GM10266 (cell line): ENCODE measurements at regions not wholly inside any gene's neighbourhood (a gene's known extent, or its start where the extent isn't known, plus 50 kb on each side); places are given as distances from the start of the nearest gene placed in this dataset.

Experiments
- DNase-seq: peaks from one replicate; pipeline ENCODE4 v3.0.0; 2012; ENCODE audit errors: extremely low spot score
- TF ChIP-seq, protein P1 (sequence below): IDR thresholded peaks from 2 replicates; pipeline ENCODE4 v1.5.1; 2012; ENCODE audit warnings: mild to moderate bottlenecking, low read depth; ENCODE audit not compliant: control insufficient read depth, insufficient read depth; ENCODE audit errors: missing control alignments

DNA sequence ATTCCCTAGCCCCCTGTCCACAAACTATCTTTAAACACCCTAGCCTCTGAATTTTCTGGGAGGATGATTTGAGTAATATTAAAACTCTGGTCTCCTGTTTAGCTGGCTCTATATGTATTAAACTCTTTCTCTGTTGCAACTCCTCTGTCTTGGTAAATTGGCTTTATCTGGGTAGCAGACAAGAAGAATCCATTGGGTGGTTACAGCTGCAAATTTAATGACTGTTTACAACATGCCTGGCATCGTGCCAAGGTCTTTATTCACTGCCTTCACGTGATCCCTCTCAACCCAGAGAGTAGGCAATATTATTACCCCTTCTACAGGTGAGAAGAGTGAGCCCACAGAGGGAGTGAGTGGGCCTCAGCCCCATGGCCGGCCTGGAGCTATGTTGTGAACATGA is 77.8 kb upstream of the MYL2 start:
- DNase-seq, result no peak
- TF ChIP-seq, protein P1, sequence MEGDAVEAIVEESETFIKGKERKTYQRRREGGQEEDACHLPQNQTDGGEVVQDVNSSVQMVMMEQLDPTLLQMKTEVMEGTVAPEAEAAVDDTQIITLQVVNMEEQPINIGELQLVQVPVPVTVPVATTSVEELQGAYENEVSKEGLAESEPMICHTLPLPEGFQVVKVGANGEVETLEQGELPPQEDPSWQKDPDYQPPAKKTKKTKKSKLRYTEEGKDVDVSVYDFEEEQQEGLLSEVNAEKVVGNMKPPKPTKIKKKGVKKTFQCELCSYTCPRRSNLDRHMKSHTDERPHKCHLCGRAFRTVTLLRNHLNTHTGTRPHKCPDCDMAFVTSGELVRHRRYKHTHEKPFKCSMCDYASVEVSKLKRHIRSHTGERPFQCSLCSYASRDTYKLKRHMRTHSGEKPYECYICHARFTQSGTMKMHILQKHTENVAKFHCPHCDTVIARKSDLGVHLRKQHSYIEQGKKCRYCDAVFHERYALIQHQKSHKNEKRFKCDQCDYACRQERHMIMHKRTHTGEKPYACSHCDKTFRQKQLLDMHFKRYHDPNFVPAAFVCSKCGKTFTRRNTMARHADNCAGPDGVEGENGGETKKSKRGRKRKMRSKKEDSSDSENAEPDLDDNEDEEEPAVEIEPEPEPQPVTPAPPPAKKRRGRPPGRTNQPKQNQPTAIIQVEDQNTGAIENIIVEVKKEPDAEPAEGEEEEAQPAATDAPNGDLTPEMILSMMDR, result no peak

DNA sequence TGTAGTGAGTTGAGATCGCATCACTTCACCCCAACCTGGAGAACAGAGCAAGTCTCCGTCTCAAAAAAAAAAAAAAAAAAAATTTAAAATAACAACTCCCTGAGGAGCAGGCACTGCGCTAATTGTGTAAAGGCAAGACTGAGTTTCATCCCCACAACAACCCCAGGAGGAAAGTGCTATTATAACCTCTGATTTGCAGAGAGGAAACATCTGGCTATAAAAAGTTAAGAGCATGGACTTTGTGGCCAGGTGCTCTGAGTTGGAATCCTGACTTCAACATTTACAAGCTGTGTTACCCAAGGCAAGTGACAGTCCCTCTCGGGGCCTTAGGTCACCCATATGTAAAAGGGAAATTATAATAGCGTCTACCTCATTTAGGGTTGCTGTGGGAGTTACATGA is 76.0 kb upstream of the MYL2 start:
- no peak for DNase-seq
- TF ChIP-seq, protein P1, result no peak

GRCh38 chr12:110995615-110996014 is 75.2 kb upstream of the MYL2 start:
- no peak for DNase-seq
- TF ChIP-seq, protein P1, result no peak

DNA sequence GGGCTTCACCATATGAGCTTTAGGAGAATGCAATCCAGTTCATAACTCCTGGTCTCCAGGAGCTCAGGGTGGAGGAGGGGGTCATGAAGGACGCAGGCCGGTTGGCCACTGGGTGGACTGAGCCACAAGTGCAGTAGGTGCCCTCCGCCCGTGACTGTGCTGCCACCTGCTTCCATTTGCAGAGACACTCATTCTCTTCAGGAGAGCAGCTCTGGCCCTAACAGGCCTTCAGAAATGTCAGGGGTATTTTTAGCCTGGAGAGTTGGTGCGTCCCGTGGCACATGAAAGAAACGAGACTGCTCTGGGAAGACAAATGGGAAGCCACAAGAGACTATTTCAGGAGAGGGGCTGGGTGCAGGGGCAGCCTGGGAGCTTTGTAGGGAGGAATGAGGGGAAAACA is 74.6 kb upstream of the MYL2 start:
- TF ChIP-seq, protein P1, result no peak
- DNase-seq, result no peak

- TF ChIP-seq, protein P1, result no peak
- DNase-seq, result no peak
Measured at GRCh38 chr12:110993434-110993833, 73.1 kb upstream of the MYL2 start.

DNA sequence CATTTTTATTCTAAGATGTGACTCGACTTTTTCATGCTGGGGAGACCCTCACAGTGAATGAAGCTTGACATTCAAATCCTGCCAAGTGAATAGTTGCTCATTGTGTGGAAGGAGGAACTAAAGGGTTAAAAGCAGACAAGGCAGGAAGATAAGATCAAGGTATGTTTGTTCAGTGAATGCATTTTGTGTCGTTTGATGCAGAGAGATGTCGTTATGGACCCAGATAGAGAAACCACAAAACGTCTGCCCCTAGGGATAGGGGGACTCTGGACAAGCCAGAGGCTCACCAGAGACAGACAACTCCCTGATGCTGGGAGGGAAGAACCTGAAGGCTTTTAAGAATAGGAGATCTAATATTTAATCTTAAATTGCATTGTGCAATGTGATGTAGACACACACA is 72.5 kb upstream of the MYL2 start:
- no peak for DNase-seq
- TF ChIP-seq, protein P1, result no peak

GRCh38 chr12:110983811-110984210 is 63.4 kb upstream of the MYL2 start:
- DNase-seq, result no peak
- TF ChIP-seq, protein P1, result no peak
